IPS-NIHi11 (cell line): ENCODE measurements at regions not wholly inside any gene's neighbourhood (a gene's known extent, or its start where the extent isn't known, plus 50 kb on each side); places are given as distances from the start of the nearest gene placed in this dataset.
"Not testable (repeated sequence)": the region's sequence is repeated elsewhere in the genome, so short reads cannot be mapped to it uniquely, and the experiment has no call there.

Experiments
- DNase-seq: peaks from one replicate; pipeline ENCODE4 v3.0.0; 2012; ENCODE audit warnings: mixed read lengths, low spot score

GRCh38 chr10:8380833-8381496 is 326.5 kb downstream of the GATA3 start:
- DNase-seq: no peak

- no peak for DNase-seq
Observed at GRCh38 chr10:8386781-8387180, 332.3 kb downstream of the GATA3 start.

GRCh38 chr10:8389630-8390029 is 335.1 kb downstream of the GATA3 start:
- no peak for DNase-seq

GRCh38 chr10:8392216-8392615 is 337.7 kb downstream of the GATA3 start:
- no peak for DNase-seq

- DNase-seq: no peak
Observed at GRCh38 chr10:8393531-8393930, 339.0 kb downstream of the GATA3 start.

- DNase-seq: no peak
Observed at GRCh38 chr10:8396675-8397074, 342.2 kb downstream of the GATA3 start.

- DNase-seq: no peak
Observed at GRCh38 chr10:8398771-8399170, 344.3 kb downstream of the GATA3 start.

GRCh38 chr10:8400151-8400550 is 345.7 kb downstream of the GATA3 start:
- DNase-seq: no peak

GRCh38 chr10:8400892-8401291 is 346.4 kb downstream of the GATA3 start:
- DNase-seq: no peak

- no peak for DNase-seq
Observed at GRCh38 chr10:8401531-8401930, 347.0 kb downstream of the GATA3 start.

GRCh38 chr10:8402576-8402975 is 348.1 kb downstream of the GATA3 start:
- DNase-seq: no peak

GRCh38 chr10:8403711-8404371 is 349.4 kb downstream of the GATA3 start:
- peak; percentile 52 for DNase-seq

GRCh38 chr10:8404721-8405120 is 350.2 kb downstream of the GATA3 start:
- DNase-seq: no peak

GRCh38 chr10:8405596-8405995 is 351.1 kb downstream of the GATA3 start:
- no peak for DNase-seq

- no peak for DNase-seq
Observed at GRCh38 chr10:8407501-8408021, 353.1 kb downstream of the GATA3 start.

GRCh38 chr10:8410506-8410905 is 356.0 kb downstream of the GATA3 start:
- DNase-seq: no peak

- DNase-seq: no peak
Observed at GRCh38 chr10:8412541-8412940, 358.1 kb downstream of the GATA3 start.

- not testable (repeated sequence) for DNase-seq
Observed at GRCh38 chr10:8415029-8415428, 360.5 kb downstream of the GATA3 start.

- DNase-seq: no peak
Observed at GRCh38 chr10:8416192-8416701, 361.8 kb downstream of the GATA3 start.

- no peak for DNase-seq
Observed at GRCh38 chr10:8416760-8417159, 362.3 kb downstream of the GATA3 start.

GRCh38 chr10:8417631-8418030 is 363.1 kb downstream of the GATA3 start:
- DNase-seq: no peak

GRCh38 chr10:8418631-8419030 is 364.1 kb downstream of the GATA3 start:
- DNase-seq: no peak

GRCh38 chr10:8420182-8420581 is 365.7 kb downstream of the GATA3 start:
- no peak for DNase-seq
